HG03354 (cell line): ENCODE measurements at regions not wholly inside any gene's neighbourhood (a gene's known extent, or its start where the extent isn't known, plus 50 kb on each side); places are given as distances from the start of the nearest gene placed in this dataset.
"Not testable (repeated sequence)": the region's sequence is repeated elsewhere in the genome, so short reads cannot be mapped to it uniquely, and the experiment has no call there.

Experiments
- ATAC-seq: cut with Tn5 transposase; IDR thresholded peaks from one replicate; pipeline ENCODE4 v1.9.1; 2021; ENCODE audit warnings: mild to moderate bottlenecking; ENCODE audit not compliant: unreplicated experiment, poor library complexity, severe bottlenecking

DNA sequence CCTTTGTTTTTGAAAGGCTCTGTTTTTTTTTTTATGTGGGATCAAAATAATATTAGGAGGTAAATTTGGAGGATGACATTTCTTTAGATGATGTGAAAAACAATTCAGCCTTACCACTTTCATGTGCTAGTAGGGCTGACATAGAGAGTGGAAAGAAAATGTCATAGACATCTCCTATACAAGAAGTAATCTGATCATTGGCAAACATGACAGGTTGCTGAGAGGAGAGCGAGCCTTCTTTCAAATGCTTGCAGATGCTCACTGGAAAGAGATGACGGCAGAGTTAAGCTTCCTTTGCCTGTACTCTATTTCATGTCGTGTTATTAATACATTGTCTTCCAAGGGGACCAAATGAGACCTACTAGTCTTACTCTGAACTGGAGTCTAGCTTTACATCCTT is 160.1 kb upstream of the DAP start:
- ATAC-seq: no peak

DNA sequence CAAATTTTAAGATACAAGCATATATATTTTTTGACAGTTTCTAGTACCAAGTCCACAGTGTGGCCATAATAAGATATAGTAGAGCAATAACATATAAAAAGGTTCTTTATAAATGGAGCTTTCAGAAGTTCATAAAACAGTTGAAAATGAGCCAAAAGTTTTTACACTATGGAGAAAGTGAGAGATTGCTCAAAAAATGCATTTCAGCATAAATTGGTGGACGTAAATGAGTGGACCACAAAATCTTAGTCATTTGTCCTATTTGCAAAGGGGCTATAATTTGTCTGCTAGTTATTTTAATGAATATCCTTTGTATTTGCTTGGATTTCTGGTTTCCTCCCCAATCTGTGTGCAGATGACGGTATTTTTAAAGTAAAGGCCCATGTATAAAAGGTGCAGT is 159.4 kb upstream of the DAP start:
- no peak for ATAC-seq

DNA sequence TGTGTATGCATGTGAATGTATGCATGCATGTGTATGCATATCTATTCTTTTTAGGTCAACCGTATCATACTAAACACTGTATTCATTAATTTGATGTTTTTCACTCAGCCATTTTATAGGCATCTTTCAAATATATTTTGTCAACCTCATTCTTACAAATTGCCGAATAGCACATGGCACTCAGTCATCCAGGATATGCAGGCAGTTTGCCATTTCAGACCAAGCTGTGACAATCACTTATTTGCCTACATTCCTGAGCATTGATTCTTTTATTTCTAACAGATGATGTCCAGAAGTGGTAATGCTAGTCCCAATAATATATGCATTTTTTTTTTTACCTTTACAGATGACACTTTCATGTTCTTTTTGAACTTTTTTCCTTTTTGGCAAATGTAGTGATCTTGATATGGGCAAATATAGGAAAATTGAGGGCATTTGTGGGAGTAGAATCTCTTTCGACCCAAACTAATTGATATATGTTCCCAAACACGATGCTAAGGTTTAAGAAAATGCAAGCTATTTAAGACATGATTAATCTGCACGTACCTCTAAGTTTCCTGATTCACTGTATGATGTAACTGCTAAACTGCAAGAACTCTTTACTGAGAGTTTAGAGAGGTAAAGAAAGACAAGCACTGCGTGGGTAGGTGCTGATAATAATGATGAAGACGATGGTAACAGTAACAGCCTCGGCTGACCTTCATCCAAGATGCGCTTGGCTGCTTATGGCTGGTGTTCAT is 153.9 kb upstream of the DAP start:
- ATAC-seq: no peak

DNA sequence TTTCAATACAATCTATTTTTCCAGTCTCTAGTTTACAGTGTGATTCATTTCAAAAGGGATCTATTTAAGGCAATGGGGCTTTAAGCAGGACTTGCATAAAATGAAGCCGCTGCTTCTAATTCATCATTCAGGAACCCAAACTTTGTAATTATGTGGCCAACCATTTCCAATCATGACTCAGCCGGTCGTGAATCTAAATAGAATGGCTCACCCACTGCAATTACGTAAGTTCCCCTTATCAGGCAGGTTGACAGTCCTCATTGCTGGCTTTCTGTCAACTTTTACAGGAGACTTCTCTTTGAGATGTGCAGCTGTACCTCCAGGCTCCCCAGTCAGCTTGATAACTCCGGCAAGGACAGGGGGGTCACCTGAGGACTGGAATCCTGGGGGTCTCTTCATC is 152.8 kb upstream of the DAP start:
- ATAC-seq: no peak

DNA sequence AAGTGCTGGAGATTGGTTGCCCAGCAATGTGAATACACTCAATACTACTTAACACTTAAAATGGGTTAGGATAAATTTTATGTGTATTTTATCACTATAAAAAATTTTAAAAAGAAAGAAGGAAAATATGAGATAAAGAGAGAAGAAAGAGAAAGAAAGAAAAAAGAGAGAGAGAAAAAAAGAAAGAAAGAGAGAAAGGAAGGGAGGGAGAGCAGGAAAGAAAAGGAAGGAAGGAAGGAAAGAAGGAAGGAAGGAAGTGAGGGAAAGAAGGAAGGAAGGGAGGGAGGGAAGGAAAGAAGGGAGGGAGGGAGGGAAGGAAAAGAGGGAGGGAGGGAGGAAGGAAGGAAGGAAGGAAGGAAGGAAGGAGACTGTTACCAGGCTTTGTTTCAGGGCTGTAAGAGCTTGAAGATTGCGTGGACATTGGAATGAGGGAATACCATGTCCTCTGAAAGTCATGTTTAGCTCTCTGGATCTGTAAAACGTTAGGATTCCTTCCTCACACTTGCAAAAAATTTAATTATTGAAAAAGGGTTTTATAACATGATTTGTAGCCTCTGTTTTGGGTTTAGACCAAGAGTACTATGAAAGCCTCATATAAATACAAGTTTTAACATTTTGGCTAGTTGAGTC is 152.3 kb upstream of the DAP start:
- no peak for ATAC-seq

DNA sequence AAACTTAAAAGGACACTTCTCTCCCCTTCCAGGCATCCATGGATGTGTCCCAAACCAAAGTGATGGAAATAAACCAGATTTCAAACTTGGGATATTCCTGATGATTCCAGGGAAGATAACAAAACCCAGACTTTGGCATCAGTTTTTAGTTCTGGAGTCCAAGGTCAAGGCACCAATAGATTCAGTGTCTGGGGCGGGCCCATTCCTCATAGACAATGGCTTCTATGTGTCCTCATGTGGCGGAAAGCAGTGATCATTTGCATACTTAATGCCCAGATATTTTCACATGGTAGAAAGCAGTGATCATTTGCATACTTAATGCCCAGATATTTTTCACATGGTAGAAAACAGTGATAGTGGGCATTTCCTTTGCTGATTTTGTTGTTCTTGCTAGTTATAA is 151.4 kb upstream of the DAP start:
- no peak for ATAC-seq

DNA sequence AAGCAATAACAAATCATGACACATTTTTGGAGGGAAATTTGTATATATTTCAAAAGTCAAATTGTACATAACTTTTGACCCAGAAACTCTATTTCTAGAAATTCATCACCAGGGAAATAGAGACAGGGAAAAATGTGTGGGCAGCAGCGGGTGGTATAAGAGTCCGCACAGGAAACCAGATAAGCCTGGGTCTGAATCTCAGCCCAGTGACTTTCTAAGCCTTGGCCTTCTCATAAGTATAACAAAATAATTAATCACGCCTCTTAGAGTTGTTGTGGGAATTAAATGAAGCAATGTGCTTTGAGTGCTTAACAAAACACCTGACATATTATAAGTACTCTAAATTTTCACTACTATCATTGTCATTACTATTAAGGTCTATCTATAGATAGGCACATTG is 149.2 kb upstream of the DAP start:
- no peak for ATAC-seq

DNA sequence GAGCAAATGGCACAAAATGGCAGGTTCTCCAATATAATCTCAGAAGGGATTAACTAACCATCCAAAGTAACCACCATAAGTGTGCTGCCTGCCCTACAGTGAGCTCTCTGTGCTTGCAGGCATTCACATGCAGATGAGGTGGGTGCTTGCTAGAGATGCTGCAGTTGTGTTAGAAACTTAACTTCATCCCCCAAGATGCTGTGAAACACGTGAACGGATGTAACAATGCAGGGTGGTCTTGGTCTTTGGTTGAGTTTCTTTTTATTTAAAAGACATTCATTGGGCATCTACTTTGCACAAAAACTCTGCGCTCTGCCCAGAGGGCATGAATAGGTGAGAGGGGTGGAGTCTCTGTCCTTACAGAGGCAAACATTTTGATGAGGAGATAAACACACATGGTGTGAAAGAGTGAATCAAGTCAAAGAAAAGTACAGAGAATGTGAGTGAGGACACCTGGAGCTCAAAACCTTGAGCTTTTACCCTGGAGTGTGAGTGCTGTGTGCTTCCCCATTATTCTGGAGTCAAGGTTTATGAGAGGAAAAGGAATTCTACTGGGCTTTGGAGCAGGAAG is 143.9 kb upstream of the DAP start:
- no peak for ATAC-seq

DNA sequence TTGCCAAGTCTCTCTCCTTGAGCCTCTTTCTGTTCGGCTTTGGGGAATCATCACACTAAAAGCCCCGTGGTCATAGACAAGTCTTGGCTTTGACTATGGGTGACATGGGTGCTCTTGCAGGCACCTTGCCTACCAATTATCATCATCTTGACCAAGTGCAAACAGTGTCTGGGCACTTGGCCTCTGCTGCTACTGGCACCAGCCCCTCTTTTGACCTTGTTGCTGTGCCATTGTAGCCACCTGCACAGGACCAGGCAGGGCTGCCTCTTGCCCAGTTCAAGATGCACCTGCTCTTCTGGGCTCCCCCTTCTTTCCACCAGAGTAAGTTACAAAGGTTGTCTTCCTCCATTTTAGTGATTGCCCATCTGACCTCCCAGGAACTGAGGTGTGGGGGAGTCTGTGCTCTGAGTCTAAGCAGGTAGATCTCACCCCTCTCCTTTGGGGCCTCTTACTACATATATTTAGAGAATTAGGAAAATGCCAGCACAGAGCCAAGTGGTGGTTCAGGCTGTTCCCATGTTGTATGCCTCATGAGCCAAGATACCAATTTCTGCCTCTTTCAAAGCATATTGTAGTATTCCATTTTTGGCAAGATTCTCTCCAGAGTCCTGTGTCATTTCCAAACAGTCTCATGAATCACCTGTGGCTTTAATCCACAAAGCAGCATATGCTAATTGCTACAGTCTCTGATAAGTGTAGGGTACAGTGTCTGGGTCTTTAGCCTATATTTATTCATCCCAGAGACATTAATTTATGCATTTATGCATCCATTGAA is 142.9 kb upstream of the DAP start:
- no peak for ATAC-seq

DNA sequence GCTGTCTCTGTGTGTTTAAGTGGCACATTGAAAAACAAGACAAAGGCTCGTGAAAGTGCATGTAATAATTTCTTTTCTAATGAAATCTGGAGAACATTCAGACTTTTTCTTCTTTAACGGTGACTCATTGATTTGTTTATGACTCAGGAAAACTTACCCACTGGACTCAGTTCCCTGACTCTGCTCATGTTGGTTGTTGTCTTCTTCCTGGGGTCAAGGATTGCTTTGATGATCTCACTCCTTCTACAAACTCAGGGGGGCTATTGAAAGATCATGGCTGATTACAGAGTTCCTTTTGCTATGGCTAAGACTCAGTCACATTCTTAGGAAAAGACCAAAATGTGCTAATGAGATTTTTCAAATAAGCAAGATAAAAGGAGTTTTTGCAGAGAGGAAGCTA is 141.1 kb upstream of the DAP start:
- no peak for ATAC-seq

DNA sequence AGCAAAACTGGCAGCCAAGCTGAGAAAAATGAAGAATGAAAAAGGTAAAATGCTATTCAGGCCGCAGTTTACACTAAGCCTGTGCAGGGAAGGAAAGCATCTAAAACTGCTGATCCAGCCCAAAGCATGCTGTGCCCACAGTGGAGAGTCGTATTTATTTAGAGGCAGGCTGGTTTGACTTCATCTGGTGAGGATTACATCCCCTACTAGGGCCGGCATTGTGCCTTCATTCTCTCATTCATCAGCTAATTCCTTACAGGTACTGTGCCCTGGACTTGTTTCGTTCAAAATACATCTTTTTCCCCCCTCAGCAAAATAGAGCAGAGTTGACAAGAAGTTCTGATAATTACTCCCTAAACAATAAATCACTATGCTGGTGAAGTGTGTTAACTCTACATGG is 137.5 kb upstream of the DAP start:
- ATAC-seq: no peak

DNA sequence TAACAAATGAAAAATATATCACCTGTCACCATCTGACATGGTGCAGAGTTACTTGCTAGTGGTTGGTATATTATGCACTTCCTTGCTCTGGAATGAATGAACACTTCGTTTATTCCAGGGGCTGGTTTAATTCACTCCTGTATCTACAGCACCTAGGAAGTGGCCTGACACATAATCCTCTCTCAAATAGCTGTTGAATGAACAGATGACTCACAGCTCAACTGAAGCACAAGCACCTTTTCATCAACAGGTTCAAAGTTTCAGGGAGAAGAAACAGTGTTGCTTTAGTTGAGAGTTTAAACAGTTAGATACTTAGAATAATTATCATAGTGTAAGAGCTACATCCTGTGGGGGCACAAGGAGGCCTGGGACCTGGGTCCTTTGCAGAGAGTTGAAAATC is 135.0 kb upstream of the DAP start:
- no peak for ATAC-seq

DNA sequence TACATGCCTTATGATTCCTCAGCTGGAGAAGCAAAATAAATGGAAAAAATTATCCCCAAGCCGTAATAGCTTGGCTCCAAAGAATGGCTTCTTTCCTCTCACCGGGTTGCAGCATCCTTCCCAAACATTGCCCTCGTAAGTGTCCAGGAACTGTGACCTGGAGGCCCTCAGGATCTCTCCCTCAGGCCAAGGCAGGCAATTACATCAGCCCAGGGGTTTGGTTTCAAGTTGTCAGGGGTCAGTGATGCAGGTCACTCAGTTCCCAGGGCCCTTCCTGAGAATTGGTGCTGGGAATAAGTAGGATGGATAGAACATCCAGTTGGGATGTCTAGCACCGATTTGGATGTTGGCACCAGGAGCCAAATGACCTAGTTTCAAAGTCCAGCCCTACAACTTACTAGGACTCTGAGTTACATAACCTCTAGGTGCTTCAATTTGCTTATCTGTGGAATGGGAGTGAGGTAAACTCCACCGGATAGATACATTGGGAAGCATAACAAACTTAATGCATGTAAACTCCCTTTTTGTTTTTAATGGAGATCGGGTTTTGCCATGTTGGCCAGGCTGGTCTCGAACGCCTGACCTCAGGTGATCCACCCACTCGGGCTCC is 133.5 kb upstream of the DAP start:
- no peak for ATAC-seq

DNA sequence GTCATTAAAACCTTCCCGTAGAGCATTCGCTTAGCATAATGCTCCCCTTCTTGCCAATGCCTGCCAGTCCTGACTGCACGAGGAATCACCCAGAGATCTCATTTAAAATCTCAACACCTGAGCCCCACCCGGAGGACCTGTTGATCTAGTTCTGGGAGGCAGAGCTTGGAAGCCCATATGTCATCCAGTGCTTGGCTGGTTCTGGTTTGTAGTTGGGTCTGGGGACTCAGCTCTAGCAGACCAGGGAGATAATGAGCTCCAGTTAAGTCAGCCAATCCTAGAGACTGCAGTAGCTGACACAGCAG is 131.8 kb upstream of the DAP start:
- no peak for ATAC-seq

DNA sequence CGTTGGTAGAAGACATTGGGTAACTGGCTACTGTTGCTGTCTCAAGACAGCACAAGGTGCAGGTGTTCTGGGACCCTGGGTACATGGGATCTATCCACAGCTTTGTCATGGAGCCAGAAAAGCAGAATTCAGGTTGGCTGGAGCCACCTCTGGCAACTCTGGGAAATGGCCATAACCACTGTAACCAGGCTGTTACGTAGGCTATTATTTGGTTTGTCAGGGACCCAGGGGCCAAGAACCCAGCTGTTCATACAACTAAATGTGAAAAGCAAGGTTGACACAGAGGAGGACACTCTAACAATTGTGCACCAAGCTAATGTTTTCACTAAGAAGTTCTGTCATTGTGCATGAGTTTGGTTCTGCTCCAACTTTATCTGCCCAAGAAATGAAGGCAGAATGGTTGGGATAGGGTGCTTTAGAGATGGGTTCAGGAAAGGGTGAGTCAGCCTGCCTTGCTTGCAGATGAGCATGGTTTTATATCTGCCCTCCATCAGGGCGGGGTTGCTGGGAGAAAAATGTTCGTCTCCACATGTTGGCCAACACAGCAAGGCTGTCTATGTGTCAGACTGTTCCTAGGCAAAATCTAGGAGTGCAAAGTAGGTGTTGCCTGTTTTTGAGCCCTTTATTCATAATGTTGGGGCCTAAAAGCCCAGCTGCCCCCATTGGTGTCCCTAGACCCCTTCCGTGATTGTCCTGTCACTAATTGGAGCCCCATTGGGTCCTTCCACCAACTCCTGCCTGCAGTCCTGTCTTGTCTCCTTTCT is 131.3 kb upstream of the DAP start:
- ATAC-seq: no peak

DNA sequence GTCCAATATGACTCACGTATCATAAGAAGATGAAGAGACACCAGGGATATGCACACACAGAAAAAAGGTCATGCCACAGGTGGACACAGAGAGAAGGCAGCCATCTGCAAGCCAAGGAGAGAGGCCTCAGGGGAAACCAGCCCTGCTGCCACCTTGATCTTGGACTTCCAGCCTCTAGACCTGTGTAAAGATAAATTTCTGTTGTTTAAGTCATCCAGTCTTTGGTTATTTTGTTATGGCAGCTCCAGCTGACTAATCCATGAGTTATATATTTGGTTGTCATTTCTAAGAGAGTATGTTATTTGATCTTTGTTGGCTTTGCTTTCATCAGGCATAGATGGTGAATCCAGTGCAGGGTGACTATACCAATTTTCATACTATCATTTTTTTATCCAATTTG is 130.2 kb upstream of the DAP start:
- ATAC-seq: no peak

DNA sequence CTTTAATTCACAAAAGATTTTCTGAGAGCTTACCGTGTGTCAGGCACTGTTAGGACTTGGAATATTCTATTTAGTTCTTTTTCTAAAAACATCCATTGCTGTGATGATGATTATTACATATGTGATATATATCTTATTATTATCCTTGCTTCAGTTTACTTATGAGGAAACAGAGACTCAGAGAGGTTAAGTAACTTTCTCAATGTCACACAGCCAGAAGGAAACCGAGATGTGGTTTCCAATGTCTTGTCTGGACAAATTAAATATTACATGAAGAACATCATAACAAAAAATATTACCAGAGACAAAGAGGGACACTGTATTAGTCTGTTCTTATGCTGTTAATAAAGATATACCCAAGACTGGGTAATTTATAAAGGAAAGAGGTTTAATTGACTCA is 125.5 kb upstream of the DAP start:
- no peak for ATAC-seq

DNA sequence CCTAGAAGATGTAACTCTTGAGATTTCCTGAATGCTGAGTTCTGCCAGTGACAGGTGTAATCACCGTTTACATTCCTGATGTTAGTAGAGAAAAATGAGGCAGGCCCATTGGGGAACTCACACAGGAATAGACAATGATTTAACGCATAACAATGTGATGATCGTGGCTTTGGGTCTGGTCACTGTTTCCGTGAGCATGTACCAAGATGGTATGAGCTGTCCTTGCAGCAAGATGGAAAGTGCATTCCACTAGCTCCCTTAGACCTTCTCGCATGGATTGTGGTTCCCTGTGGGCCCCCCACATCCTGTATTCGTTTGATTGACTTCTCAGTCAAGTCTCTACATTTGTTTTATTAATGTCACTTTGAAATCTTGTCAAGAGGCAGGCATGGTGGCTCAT is 124.0 kb upstream of the DAP start:
- ATAC-seq: no peak

DNA sequence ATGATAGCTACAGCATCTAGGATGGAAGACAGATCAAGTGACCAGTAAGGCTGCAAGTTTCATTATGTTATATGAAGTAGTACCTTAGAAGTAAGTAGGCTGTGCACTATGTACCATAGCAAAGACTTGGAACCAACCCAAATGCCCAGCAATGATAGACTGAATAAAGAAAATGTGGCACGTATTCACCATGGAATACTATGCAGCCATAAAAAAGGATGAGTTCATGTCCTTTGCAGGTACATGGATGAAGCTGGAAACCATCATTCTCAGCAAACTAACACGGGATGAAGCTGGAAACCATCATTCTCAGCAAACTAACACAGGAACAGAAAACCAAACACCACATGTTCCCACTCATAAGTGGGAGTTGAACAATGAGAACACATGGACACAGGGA is 122.9 kb upstream of the DAP start:
- not testable (repeated sequence) for ATAC-seq

DNA sequence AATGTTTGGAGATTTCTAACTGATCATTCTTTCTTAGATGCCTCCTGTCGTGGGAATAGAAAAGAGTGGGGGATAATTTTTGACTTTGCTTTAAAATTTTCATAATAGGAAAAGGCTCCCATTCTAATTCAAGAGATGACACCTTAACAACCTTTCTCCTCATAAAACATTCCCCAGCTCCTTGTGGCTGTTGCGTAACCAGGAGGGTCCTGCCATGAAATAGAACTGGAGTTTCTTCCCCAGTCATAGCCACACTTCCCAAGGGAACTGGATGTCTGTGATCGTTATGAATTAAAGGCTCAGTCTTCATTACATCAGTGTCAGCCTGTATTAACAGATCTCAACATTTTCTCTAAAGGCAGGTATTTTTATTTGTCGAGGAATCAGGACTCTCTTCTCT is 119.9 kb upstream of the DAP start:
- ATAC-seq: no peak
